ENCODE measurements at regions not wholly inside any gene's neighbourhood (a gene's known extent, or its start where the extent isn't known, plus 50 kb on each side); places are given as distances from the start of the nearest gene placed in this dataset.
A peak's percentile ranks its signal among the peaks of the same experiment; 100 is the strongest.
"Not testable (repeated sequence)": the region's sequence is repeated elsewhere in the genome, so short reads cannot be mapped to it uniquely, and the experiment has no call there.

DNA sequence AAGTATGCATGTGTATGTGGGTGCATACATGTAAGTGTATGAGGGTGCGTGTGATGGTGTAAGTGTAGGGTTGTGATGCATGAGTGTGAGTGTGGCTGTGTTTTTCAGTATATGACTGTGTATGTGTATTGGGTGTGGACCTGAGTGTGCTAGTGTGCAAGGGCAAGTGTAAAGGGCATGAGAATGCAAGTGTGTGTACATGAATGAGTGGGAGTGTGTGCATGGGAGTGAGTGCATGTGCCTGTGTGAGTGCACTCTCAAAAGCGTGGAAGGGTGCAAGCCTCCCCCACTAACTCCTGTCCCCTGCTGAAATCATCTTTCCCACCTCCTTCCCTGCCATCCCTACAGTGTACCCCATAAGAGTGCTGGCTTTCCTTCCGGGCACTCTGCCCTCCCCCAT lies 225.1 kb upstream of the PRKX start:
- H3K9ac ChIP-seq (ENCODE audit: insufficient read depth in 1 of 2, low read length in 2 of 2): no peak overlapping the region

GRCh38 chrX:3935196-3935595 lies 221.7 kb upstream of the PRKX start:
- ATAC-seq (ENCODE audit: insufficient read depth, low FRiP score); H3K9me3 ChIP-seq (ENCODE audit: control insufficient read depth in 4 of 4, insufficient read depth in 3 of 4, low read length in 3 of 4); H3K4me3 ChIP-seq; H3K9ac ChIP-seq (ENCODE audit: insufficient read depth in 1 of 2, low read length in 2 of 2); H3K36me3 ChIP-seq (ENCODE audit: control insufficient read depth in 4 of 4, insufficient read depth in 4 of 4, low read length in 4 of 4); H3K27me3 ChIP-seq (ENCODE audit: control insufficient read depth in 3 of 3, insufficient read depth in 3 of 3, low read length in 2 of 3); H3K27ac ChIP-seq (ENCODE audit: low read depth in 1 of 2, low read length in 1 of 2); H3K4me1 ChIP-seq (ENCODE audit: control insufficient read depth in 5 of 5, insufficient read depth in 5 of 5, low read length in 5 of 5); DNase-seq: not testable (repeated sequence)
- no CpG with 5 or more reads among the region's 4 CpGs for WGBS, 2 donors

More for the DNA sequence above, 225.1 kb upstream of the PRKX start:
- no peak for ATAC-seq (ENCODE audit: insufficient read depth, low FRiP score)
- no peak for DNase-seq
- no peak for TF ChIP-seq CTCF (IDR thresholded peaks at IDR 0.05; ENCODE audit: control extremely low read depth, extremely low read depth)
- Histone ChIP-seq H3K4me1 (ENCODE audit: control insufficient read depth in 5 of 5, insufficient read depth in 5 of 5, low read length in 5 of 5) (no peaks in the 10 kb centered on the region), H3K27ac (ENCODE audit: low read depth in 1 of 2, low read length in 1 of 2) (no peak overlapping the region), H3K4me3 (no peak overlapping the region), H3K27me3 (ENCODE audit: control insufficient read depth in 3 of 3, insufficient read depth in 3 of 3, low read length in 2 of 3) (peaks cover 0 to 11% (median 9%) of the 10 kb centered on the region in 3 donors), H3K9me3 (ENCODE audit: control insufficient read depth in 4 of 4, insufficient read depth in 3 of 4, low read length in 3 of 4) (no peaks in the 10 kb centered on the region), H3K36me3 (ENCODE audit: control insufficient read depth in 4 of 4, insufficient read depth in 4 of 4, low read length in 4 of 4) (no peaks in the 10 kb centered on the region)
- WGBS, 2 donors: 82 to 85% methylated on average over 3 of the region's 3 CpGs

- peak; percentile 86 for ATAC-seq (ENCODE audit: insufficient read depth, low FRiP score)
- H3K9me3 ChIP-seq (ENCODE audit: control insufficient read depth in 4 of 4, insufficient read depth in 3 of 4, low read length in 3 of 4); H3K27me3 ChIP-seq (ENCODE audit: control insufficient read depth in 3 of 3, insufficient read depth in 3 of 3, low read length in 2 of 3); H3K4me1 ChIP-seq (ENCODE audit: control insufficient read depth in 5 of 5, insufficient read depth in 5 of 5, low read length in 5 of 5); H3K4me3 ChIP-seq; H3K36me3 ChIP-seq (ENCODE audit: control insufficient read depth in 4 of 4, insufficient read depth in 4 of 4, low read length in 4 of 4); H3K9ac ChIP-seq (ENCODE audit: insufficient read depth in 1 of 2, low read length in 2 of 2); H3K27ac ChIP-seq (ENCODE audit: low read depth in 1 of 2, low read length in 1 of 2); DNase-seq: not testable (repeated sequence)
- WGBS, 2 donors: no CpG with 5 or more reads among the region's 78 CpGs
Measured at GRCh38 chrX:3920424-3921017, 207.1 kb upstream of the PRKX start.

DNA sequence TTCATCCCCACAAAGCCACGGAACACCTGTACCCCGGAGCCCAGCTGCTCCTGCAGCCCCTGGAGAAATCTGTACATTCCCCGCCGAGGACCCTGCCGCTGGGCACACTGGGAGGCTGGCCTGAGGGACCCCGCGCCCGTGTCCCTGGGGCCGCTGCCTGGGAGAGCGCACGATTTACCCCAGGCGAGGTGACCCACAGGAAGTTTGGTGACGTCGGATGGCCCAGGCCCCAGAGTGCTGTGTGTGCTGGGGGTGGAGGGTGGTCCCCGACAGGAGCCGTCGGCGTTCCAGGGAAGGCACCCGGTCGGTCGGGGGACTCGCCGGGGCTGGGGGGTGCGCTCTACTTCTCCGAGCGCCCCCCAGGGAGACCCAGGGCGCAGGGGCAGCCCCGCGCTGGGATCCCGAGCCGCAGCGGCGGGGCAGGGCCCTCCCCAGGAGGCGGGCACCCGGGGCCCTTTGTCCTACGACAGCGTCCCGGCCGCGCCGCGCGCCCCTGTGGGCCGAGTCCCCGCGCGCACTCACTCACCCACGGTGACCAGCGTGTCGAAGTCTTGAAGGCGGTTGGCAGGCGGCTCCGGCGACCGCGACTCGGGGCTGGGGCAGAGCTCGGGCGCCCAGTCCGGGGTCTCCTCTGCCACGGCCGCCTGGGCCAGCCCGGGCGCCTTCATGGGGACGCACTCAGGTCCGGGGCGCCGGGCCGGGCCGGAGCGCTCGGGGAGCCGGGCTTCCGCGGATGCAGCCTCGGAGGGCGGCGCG lies 206.4 kb upstream of the PRKX start:
- not testable (repeated sequence) for H3K27me3 ChIP-seq (ENCODE audit: control insufficient read depth in 3 of 3, insufficient read depth in 3 of 3, low read length in 2 of 3); H3K4me1 ChIP-seq (ENCODE audit: control insufficient read depth in 5 of 5, insufficient read depth in 5 of 5, low read length in 5 of 5); H3K4me3 ChIP-seq; H3K9me3 ChIP-seq (ENCODE audit: control insufficient read depth in 4 of 4, insufficient read depth in 3 of 4, low read length in 3 of 4); H3K36me3 ChIP-seq (ENCODE audit: control insufficient read depth in 4 of 4, insufficient read depth in 4 of 4, low read length in 4 of 4); H3K9ac ChIP-seq (ENCODE audit: insufficient read depth in 1 of 2, low read length in 2 of 2); H3K27ac ChIP-seq (ENCODE audit: low read depth in 1 of 2, low read length in 1 of 2); DNase-seq
- no CpG with 5 or more reads among the region's 79 CpGs for WGBS, 2 donors
- ATAC-seq (ENCODE audit: insufficient read depth, low FRiP score): peak; percentile 33

DNA sequence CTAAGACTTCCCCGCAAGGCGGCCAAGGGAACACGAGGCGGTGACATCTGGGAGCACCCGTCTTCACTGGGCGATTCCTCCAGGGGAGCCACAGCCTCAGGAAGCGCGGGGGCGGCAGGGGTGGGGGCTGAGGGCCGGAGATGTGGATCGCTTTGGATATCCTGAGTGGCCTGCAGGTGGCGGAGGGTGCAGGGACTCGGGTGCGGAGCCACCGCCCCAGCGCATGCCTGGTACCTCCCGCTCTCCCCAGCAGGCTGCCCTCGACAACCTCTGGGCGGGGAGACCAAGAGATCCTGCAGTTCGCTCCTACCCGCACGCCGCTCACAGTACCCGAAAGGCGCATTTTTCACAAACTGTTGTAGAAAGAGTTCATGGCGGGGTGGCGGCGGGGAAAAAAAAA lies 201.4 kb upstream of the PRKX start:
- not testable (repeated sequence) for DNase-seq; H3K4me1 ChIP-seq (ENCODE audit: control insufficient read depth in 5 of 5, insufficient read depth in 5 of 5, low read length in 5 of 5); H3K27ac ChIP-seq (ENCODE audit: low read depth in 1 of 2, low read length in 1 of 2); H3K9me3 ChIP-seq (ENCODE audit: control insufficient read depth in 4 of 4, insufficient read depth in 3 of 4, low read length in 3 of 4); H3K4me3 ChIP-seq; H3K9ac ChIP-seq (ENCODE audit: insufficient read depth in 1 of 2, low read length in 2 of 2); ATAC-seq (ENCODE audit: insufficient read depth, low FRiP score); H3K36me3 ChIP-seq (ENCODE audit: control insufficient read depth in 4 of 4, insufficient read depth in 4 of 4, low read length in 4 of 4); H3K27me3 ChIP-seq (ENCODE audit: control insufficient read depth in 3 of 3, insufficient read depth in 3 of 3, low read length in 2 of 3)
- WGBS, 2 donors: no CpG with 5 or more reads among the region's 28 CpGs

GRCh38 chrX:3914059-3914458 lies 200.6 kb upstream of the PRKX start:
- ATAC-seq (ENCODE audit: insufficient read depth, low FRiP score); H3K27ac ChIP-seq (ENCODE audit: low read depth in 1 of 2, low read length in 1 of 2); H3K4me1 ChIP-seq (ENCODE audit: control insufficient read depth in 5 of 5, insufficient read depth in 5 of 5, low read length in 5 of 5); H3K36me3 ChIP-seq (ENCODE audit: control insufficient read depth in 4 of 4, insufficient read depth in 4 of 4, low read length in 4 of 4); H3K27me3 ChIP-seq (ENCODE audit: control insufficient read depth in 3 of 3, insufficient read depth in 3 of 3, low read length in 2 of 3); H3K4me3 ChIP-seq; H3K9me3 ChIP-seq (ENCODE audit: control insufficient read depth in 4 of 4, insufficient read depth in 3 of 4, low read length in 3 of 4); H3K9ac ChIP-seq (ENCODE audit: insufficient read depth in 1 of 2, low read length in 2 of 2); DNase-seq: not testable (repeated sequence)
- no CpG with 5 or more reads among the region's 13 CpGs for WGBS, 2 donors

- not testable (repeated sequence) for H3K4me3 ChIP-seq; DNase-seq; ATAC-seq (ENCODE audit: insufficient read depth, low FRiP score); H3K4me1 ChIP-seq (ENCODE audit: control insufficient read depth in 5 of 5, insufficient read depth in 5 of 5, low read length in 5 of 5); H3K9ac ChIP-seq (ENCODE audit: insufficient read depth in 1 of 2, low read length in 2 of 2); H3K9me3 ChIP-seq (ENCODE audit: control insufficient read depth in 4 of 4, insufficient read depth in 3 of 4, low read length in 3 of 4); H3K27ac ChIP-seq (ENCODE audit: low read depth in 1 of 2, low read length in 1 of 2); H3K36me3 ChIP-seq (ENCODE audit: control insufficient read depth in 4 of 4, insufficient read depth in 4 of 4, low read length in 4 of 4); H3K27me3 ChIP-seq (ENCODE audit: control insufficient read depth in 3 of 3, insufficient read depth in 3 of 3, low read length in 2 of 3)
- no CpG with 5 or more reads among the region's 6 CpGs for WGBS, 2 donors
Measured at GRCh38 chrX:3911012-3911411, 197.6 kb upstream of the PRKX start.

Measured in lung (tissue), 11 donors.